Stimulated activated CD4-positive, alpha-beta T cell treated with anti-CD3 and anti-CD28 coated beads, Interleukin-1b, Interleukin-23, amount 100 ng/mL, for 24 hours (primary cell): ENCODE measurements at regions not wholly inside any gene's neighbourhood (a gene's known extent, or its start where the extent isn't known, plus 50 kb on each side); places are given as distances from the start of the nearest gene placed in this dataset.

ENCODE experiments used
- DNase-seq, 4 experiments: peaks; one replicate each; pipeline ENCODE4 v3.0.0-alpha.2; 2020; ENCODE audit warnings: low read depth in 4 of 4, low spot score in 1 of 4

DNA sequence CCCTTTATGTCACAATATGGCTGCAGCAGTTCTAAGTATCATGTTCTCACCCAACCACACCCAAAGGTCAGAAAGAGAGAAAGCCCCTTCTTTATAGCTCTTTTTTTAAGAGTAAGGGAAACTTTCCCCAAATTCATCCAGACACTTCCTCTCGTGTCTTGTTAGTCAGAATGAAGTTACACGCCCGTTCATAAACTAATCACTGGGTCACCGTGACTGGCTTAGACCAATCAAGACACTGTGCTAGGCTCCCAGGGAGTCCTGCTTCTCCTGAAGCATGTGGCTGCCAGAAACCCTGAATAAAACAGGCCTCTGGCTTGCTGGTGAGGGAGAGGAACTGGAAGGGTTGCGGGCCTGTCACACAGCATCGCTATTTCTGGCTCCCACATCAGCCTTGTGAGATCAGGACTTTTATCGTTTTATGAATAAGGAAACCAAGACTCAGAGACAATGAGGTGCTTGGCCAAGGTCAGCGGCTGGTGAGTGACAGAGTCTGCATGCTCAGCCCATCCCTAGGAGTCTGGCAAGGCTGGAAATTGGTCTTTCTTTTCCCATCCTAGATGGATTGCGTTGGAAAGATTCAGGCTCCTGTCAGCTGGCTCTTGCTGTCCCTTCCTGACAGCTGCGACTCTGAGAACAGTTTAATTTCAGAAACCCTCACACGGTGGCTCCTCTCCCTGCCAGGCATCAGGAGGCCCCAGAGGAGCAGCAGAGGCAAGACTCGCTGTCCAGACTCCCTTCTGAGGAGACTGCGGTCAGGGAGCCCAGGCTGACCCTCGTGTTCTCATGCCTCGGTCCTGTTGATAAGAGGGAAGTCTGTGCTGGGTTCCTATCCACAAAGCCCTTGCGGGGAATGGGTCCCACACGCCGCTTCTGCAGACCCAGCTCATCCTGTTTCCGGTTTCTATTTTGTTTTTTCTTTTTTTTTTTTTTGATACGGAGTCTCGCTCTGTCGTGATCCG, 104.5 kb upstream of the TAF1B start:
- DNase-seq = no peak

- no peak for DNase-seq
These were observed 103.7 kb upstream of the TAF1B start for GRCh38 chr2:9739531-9739964.

GRCh38 chr2:9740382-9741073, 102.7 kb upstream of the TAF1B start:
- DNase-seq = no peak

DNA sequence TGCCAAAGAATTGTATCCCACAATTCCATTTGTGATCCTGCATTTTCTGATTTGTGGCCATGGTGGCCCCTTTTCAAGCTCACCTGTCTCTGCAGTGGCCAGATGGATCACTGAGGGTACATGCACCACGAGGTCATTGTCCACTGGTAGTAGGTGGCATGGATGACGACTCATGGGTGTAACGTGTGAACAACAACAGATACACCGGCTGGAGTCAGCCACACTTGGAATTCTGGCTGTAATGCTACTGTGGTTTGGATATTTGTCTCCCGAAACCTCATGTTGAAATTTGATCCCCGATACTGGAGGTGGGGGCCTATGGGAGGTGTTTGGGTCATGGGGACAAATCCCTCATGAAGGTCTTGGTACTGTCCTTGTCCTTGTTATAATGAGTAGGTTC, 102.2 kb upstream of the TAF1B start:
- DNase-seq = no peak

GRCh38 chr2:9742601-9743000, 100.7 kb upstream of the TAF1B start:
- no peak for DNase-seq

- DNase-seq = no peak
These were observed 98.8 kb upstream of the TAF1B start for GRCh38 chr2:9744256-9745004.

DNA sequence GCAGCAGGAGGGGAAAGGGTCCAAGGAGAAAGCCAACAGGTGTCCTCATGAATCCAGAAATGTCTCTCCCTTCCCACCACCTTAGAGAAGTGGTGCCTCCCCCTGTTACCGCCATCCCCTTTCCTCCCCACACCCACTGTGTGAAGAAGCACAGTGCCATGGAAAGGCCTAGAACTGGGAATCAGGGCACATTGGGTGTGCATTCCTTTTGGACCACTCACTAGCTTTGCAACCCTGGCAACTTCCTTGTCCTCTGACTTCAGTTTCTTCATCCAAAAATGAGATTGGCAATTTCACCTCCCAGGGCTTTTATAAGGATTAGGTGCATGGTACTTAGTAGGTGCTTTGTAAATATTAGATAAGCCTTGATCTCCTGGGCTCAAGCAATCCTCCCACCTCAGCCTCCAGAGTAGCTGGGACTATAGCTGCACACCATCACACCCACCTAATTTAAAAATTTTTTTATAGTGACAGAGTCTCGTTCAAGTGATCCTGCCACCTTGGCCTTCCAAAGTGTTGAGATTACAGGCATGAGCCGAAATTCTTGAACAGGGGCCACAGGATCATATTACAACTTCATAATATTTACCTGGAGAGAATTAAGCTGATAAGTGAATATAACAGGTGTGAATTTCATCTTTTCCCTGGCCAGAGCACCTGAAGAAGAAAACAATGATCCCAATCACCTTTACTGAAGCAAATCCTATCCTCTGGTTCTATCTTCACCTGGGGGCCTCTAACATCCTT, 97.9 kb upstream of the TAF1B start:
- DNase-seq = no peak

GRCh38 chr2:9747396-9747795, 95.9 kb upstream of the TAF1B start:
- DNase-seq = no peak

- peak in 1 of 4 experiments; percentile 32 for DNase-seq
These were observed 94.7 kb upstream of the TAF1B start for GRCh38 chr2:9748577-9748976.

GRCh38 chr2:9749546-9750223, 93.6 kb upstream of the TAF1B start:
- DNase-seq = no peak

DNA sequence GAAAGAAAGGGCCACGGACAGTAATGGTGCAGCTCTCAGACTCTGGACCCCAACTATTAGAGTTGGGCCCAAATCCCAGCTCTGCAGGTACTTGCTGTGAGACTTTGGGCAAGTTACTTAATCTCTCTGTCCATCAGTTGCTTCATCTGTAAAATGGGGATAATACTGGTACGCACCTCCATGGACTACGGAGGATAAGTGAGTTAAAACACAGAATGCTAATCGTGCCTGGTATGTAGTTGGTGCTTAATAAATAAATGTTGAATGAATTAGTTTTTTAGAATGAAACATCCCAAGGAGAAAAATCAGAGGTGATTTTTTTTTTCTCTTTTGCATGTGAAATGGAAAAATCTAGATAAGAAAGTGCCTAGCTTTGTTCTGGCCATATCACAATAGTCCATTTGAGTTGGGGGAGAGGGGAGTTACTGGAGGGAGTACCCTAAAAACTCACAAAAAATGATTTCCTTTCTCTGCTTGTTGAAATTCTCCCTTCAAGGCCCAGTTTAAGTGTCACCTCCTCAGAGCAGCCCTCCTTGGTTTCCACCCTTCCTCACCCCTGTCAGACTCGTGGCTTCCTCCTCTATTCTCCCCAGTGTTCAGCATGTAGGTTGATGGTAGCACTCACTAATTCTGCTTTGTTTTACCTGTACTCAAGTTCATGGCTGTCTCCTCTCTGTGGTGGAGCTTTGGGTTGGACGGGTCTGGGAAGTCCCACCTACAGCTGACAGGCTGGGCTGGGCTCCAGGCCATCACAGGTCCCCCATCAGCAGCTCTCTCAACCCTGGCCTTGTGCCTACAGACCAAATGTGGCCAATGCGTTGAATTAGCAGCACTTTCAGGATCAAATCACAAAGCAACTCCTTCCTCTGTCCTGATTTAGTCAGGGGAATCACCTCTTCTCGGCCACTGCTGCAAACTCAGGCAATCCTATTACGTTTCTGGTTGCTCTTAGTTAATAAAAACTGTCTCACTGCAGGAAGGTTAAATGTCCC, 92.8 kb upstream of the TAF1B start:
- DNase-seq = no peak

- DNase-seq = no peak
These were observed 91.4 kb upstream of the TAF1B start for GRCh38 chr2:9751831-9752230.

DNA sequence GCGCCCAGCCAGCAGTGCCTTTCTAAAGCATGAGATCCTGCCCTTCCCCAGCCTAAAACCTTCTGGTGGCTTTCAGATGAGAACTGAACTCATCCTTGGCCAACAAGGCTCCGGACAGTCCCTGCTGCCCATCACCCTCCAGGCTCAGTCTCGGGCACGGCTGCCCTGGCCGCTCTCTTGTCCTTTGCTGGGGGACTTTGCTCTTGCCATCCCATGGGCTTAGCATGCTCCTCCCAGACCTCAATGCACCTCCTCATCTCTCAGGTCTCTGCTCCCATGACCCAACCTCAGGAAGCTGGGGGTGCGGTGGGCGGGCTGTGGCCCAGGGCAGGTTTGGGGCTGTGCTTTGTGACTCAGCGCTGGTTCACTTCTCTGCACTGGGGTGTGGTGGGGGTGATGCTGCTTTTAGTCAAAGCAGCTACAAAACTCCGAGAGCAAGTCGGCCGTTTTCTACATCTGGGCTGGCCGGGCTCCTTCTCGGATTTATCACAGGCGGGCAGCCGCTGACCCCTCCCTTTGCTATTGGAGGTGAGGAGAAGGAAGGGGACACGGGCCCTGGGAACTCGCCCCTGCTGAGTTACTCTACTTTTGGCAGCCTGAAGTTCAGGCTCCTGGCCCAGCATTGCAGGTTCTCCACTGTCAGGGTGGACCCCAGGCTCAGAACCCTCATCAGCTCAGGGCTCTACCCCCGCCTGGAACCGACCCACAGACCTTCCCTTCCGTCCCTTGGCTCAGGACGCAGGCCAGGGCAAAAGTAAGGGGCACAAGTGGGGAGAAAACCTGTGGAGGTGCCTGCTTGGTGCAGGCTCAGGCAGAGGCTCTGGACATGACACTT, 90.6 kb upstream of the TAF1B start:
- DNase-seq = peak; percentile 69 to 93 (median 76)

DNA sequence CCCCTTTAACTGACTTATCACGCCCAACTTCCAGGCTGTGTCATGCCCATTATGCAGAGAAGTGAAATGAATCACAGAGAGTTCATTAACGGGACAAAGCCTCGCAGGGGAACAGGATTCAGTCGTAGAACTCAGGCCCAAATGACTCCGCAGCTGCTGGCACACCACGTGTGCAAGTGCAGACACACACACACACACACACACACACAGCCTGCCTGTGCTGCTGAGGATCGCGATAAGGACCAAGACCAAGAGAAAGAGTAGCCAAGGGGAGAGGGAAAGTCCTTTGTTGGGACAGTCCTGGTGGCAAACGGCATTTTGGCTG, 90.0 kb upstream of the TAF1B start:
- DNase-seq = peak in 2 of 4 experiments; percentile 33 to 65

DNA sequence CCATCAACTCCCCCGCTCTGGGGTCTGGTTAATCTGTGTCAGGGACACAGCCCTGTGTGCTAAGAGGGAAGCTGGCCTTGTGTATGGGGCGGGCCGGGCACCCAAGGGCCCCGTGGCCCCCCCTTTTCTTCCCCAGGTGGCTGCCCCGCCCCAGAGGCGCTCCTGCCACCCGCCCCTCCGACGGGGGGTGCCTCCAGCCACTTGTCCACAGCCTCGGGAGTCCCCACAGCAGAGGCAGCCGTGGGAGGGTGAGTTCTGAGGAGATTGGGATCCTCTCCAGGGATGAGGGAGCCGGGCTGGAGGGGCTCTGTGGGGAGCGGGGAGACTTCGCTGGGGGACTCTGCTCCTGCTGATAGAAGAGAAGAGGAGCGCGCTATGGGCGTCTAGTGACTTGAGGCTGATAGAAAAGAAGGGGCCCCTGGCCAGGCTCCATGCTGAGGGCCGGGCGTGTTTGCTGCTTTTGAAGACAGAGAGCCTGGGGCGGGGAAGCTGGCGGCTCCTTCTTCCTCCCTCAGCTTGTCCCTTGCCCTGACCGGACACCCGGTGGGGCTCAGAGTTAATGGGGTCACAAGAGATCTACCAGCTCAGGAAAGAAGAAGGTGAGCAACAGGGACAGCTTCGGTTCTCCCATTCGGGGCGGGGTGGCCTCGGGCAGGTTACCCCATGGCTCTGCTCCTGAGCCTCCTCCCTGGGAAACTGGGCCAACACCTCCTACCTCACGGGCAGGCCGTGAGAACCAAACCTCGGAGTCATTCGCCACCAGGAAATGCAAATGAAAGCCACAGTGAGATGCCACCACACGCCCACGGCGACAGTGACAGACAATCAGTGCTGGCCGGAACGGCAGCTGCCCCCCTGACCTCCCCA, 89.4 kb upstream of the TAF1B start:
- DNase-seq = peak in 2 of 4 experiments; percentile 37 to 54

- no peak for DNase-seq
These were observed 88.8 kb upstream of the TAF1B start for GRCh38 chr2:9754532-9754887.

- DNase-seq = no peak
These were observed 88.3 kb upstream of the TAF1B start for GRCh38 chr2:9755008-9755407.
